HG02870 (cell line): ENCODE measurements at regions not wholly inside any gene's neighbourhood (a gene's known extent, or its start where the extent isn't known, plus 50 kb on each side); places are given as distances from the start of the nearest gene placed in this dataset.

Source experiments
- ATAC-seq: cut with Tn5 transposase; IDR thresholded peaks from one replicate; pipeline ENCODE4 v1.9.1; 2021; ENCODE audit warnings: mild to moderate bottlenecking, moderate library complexity; ENCODE audit not compliant: unreplicated experiment

GRCh38 chr18:40415176-40415791, 1539.8 kb upstream of the PIK3C3 start:
- no peak for ATAC-seq

GRCh38 chr18:40414155-40414754, 1540.8 kb upstream of the PIK3C3 start:
- no peak for ATAC-seq

DNA sequence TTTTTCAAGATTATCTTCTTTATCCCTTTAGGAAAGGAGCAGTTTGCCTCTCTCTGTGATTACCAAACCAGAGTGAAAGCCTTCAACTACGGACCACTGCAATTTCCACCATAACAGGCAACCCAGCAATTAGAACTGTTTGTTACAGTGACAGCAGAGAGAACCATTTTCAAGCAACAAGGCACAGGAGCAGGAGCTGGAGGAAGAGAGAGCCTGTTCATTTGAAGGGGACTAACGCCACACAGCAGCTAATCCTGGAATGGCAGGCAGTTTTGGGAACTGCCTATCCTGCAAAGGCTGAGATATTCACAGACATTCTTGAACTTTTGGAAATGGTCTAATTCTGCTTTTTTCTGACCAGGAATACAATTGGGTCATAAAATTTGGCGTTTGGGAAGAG, 1541.9 kb upstream of the PIK3C3 start:
- ATAC-seq: no peak

DNA sequence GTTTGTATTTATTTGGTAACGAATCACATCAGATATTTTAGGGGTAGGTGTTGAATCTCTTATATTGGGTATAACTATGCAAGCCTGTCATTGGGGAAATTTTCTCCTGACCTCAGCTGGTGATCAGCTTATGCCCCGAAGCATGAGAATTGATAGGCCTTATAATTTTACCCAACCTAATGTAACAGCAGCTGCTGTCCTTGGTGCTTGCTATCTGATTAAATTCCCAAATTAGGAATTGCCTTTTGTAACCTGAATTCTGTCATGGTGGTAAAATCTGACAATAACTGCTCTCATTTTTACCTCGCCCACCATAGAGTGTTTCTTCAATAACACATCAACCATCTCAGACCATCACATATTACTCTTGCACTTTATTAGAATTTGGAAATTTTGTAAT, 1542.6 kb upstream of the PIK3C3 start:
- ATAC-seq: no peak

DNA sequence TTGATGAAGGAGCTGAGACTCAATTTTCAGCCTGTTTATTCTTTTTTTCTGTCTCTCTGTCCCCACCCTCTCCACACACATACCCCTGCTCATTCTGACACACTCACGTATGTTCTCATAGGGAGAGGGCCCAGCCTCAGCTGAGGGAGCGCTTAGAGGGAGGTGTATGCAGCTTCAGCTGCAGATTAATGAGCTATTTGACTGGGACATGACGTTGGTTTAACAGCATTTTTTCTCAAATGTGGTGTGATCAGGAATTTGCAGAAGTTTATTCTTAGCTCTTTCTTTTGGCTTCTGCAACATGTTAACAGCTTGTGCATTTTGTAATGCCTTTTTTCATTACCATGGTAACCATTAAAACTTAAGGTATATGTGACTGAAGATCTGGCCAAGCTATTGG, 1547.1 kb upstream of the PIK3C3 start:
- ATAC-seq: no peak

- no peak for ATAC-seq
These were observed 1550.8 kb upstream of the PIK3C3 start for GRCh38 chr18:40404284-40404683.

DNA sequence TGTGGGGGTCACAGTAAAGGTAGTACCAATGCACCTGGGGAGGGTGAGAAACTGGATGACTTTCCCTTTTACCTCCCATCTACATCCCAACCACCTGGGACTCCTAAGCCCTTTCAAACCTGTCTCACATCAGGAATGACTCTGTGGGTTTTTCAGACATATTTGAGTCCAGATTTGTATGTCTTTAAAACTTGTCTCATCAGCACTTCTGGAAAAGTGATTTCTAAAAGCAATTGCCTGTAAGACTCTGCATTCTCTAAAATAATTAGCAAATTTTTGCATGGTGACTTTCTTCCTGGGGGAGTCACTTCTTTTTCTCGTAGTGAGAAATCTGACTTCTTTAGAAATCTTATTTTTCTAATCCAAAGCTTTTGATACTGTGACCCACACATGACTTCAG, 1553.0 kb upstream of the PIK3C3 start:
- ATAC-seq: no peak

- ATAC-seq: no peak
These were observed 1566.9 kb upstream of the PIK3C3 start for GRCh38 chr18:40388121-40388520.

DNA sequence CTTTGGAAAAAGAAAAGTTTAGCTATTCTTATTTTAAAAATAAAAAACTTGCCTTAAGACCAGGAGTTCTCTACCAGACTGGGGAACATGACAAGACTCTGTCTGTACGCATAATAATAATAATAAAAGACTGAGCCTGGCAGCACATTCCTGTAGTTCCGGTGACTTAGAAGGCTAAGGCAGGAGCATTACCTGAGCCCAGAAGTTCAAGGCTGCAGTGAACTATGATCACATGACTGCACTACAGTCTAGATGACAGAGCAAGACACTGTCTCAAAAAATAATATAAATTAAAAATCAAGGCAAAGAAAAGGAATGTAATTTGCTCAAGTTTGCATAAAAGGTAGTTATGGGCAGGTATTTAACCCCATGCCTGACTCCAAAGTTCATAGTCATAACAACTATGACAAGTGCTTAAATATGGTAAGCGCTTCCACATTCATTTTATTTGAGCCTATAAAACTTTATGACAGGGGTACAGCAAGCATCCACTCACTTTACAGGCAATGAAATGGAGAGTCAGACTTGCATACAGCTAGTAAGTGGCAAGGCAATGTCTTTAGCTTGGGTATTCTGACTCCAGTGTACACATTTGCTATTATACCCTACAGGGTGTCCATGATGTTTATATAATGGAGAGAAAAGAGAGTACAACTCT, 1567.8 kb upstream of the PIK3C3 start:
- no peak for ATAC-seq

GRCh38 chr18:40382197-40382596, 1572.8 kb upstream of the PIK3C3 start:
- ATAC-seq: no peak

- no peak for ATAC-seq
These were observed 1574.2 kb upstream of the PIK3C3 start for GRCh38 chr18:40380686-40381439.

GRCh38 chr18:40375837-40376236, 1579.2 kb upstream of the PIK3C3 start:
- ATAC-seq: no peak

GRCh38 chr18:40371673-40372072, 1583.4 kb upstream of the PIK3C3 start:
- no peak for ATAC-seq

GRCh38 chr18:40367576-40367975, 1587.5 kb upstream of the PIK3C3 start:
- ATAC-seq: no peak

DNA sequence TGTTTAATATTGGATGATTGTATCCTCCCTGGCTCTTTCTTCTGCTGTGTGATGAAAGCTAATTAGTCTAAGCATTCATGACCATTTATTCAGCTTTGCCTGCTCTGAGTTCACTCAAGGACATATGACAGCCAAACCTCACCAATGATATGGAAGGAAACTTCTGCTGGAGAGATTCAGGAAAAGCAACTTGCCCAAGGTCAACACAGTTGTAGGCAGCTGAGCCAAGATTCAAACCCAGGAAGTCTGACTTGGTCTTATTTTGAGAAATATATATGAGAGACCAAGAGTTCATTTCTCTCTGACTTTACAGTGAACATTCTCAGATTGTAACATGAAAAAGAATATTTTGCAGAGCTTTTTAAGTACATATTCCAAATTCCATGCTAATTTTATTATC, 1588.5 kb upstream of the PIK3C3 start:
- no peak for ATAC-seq

DNA sequence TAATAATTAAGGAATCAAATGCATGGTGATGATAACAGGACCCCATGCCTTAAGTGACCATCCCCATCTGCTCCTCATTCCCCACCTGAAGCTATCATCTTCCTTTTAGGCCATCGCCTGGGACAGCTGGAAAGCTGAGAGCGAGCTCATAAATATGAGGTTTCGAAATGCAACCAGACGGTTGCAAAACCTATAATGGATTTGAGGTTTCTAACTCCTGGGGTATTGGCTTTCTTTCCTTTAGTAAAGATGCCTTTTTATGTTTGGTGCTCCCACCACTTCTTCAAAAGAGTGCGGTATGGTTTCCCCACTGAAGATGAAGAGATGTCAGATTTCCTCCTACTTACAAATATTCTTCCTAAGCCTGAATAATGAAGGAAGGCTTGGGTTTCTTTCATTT, 1589.5 kb upstream of the PIK3C3 start:
- no peak for ATAC-seq

- ATAC-seq: no peak
These were observed 1594.5 kb upstream of the PIK3C3 start for GRCh38 chr18:40360558-40360957.

- ATAC-seq: no peak
These were observed 1597.5 kb upstream of the PIK3C3 start for GRCh38 chr18:40357536-40357935.

GRCh38 chr18:40356168-40356567, 1598.9 kb upstream of the PIK3C3 start:
- no peak for ATAC-seq

DNA sequence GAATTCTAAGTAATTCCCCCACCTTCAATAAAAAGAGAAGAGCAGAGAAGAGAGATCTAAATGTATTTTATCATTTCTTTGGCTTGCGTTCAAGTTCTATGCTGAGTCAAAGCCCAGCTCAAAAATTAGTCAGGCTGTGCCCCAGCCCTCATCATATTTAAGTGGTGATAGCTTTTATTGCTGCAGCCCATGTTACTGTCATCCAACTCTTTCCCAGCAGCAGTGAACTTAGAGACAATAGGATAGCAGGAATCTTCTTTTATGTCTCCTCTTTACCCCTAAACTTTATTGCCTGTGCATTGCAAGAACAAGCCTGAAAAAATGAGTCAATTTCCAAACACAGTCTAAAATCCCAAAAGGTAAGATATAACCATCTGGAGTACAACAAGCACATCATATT, 1599.3 kb upstream of the PIK3C3 start:
- no peak for ATAC-seq

DNA sequence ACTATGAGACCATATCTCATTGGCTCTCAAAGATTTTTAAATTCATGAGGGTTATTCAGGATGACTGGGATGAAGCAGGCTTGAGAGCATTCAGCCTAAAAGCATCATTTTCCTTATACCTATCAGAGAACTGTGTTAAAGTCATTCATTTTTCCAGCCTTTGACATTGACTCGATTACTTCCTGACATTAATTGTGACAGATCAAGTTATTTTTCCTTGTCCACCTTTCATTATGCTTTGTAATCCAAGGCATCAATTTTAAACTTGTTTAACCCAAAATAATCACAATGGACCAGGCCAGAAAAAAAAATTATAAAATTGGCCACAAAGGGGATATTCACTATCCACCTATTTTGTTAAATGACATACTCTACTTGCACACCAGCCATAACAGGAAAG, 1606.8 kb upstream of the PIK3C3 start:
- no peak for ATAC-seq

GRCh38 chr18:40347261-40347660, 1607.8 kb upstream of the PIK3C3 start:
- no peak for ATAC-seq
